ELR (cell line): ENCODE measurements at regions not wholly inside any gene's neighbourhood (a gene's known extent, or its start where the extent isn't known, plus 50 kb on each side); places are given as distances from the start of the nearest gene placed in this dataset.
"Not testable (repeated sequence)": the region's sequence is repeated elsewhere in the genome, so short reads cannot be mapped to it uniquely, and the experiment has no call there.

Experiments used
- DNase-seq: peaks from one replicate; pipeline ENCODE4 v3.0.0-alpha.2; 2015; ENCODE audit warnings: low read depth

GRCh38 chr5:92177926-92178487, 794.9 kb upstream of the ARRDC3 start:
- DNase-seq, result no peak

- DNase-seq, result no peak
These were observed 780.8 kb upstream of the ARRDC3 start for GRCh38 chr5:92163906-92164305.

GRCh38 chr5:92147798-92148197, 764.7 kb upstream of the ARRDC3 start:
- no peak for DNase-seq

GRCh38 chr5:92147266-92147665, 764.1 kb upstream of the ARRDC3 start:
- DNase-seq, result no peak

- no peak for DNase-seq
These were observed 762.7 kb upstream of the ARRDC3 start for GRCh38 chr5:92145852-92146251.

GRCh38 chr5:92144824-92145223, 761.7 kb upstream of the ARRDC3 start:
- no peak for DNase-seq

- DNase-seq, result not testable (repeated sequence)
These were observed 749.3 kb upstream of the ARRDC3 start for GRCh38 chr5:92132294-92132908.

- DNase-seq, result no peak
These were observed 743.1 kb upstream of the ARRDC3 start for GRCh38 chr5:92126182-92126581.

- no peak for DNase-seq
These were observed 736.0 kb upstream of the ARRDC3 start for GRCh38 chr5:92119110-92119509.

GRCh38 chr5:92106808-92107207, 723.7 kb upstream of the ARRDC3 start:
- DNase-seq, result no peak

GRCh38 chr5:92104126-92104525, 721.0 kb upstream of the ARRDC3 start:
- no peak for DNase-seq

GRCh38 chr5:92102313-92102712, 719.2 kb upstream of the ARRDC3 start:
- DNase-seq, result no peak

GRCh38 chr5:92092239-92092638, 709.1 kb upstream of the ARRDC3 start:
- no peak for DNase-seq

GRCh38 chr5:92086059-92086811, 703.1 kb upstream of the ARRDC3 start:
- DNase-seq, result no peak

- no peak for DNase-seq
These were observed 699.0 kb upstream of the ARRDC3 start for GRCh38 chr5:92081958-92082712.

- DNase-seq, result no peak
These were observed 687.7 kb upstream of the ARRDC3 start for GRCh38 chr5:92070786-92071185.

- DNase-seq, result no peak
These were observed 681.9 kb upstream of the ARRDC3 start for GRCh38 chr5:92064993-92065392.

- DNase-seq, result no peak
These were observed 668.6 kb upstream of the ARRDC3 start for GRCh38 chr5:92051741-92052140.

- no peak for DNase-seq
These were observed 667.9 kb upstream of the ARRDC3 start for GRCh38 chr5:92050970-92051369.

- no peak for DNase-seq
These were observed 659.0 kb upstream of the ARRDC3 start for GRCh38 chr5:92041911-92042660.

GRCh38 chr5:92041206-92041605, 658.1 kb upstream of the ARRDC3 start:
- no peak for DNase-seq

GRCh38 chr5:92029792-92030191, 646.7 kb upstream of the ARRDC3 start:
- DNase-seq, result not testable (repeated sequence)
